H1 (cell line): ENCODE measurements at regions not wholly inside any gene's neighbourhood (a gene's known extent, or its start where the extent isn't known, plus 50 kb on each side); places are given as distances from the start of the nearest gene placed in this dataset.

Experiments
- KDM4A ChIP-seq: IDR thresholded peaks from one replicate; pipeline ENCODE4 v1.7.1; 2012; ENCODE audit warnings: low read depth, mild to moderate bottlenecking, moderate library complexity, low read length, inconsistent platforms; ENCODE audit not compliant: severe bottlenecking
- RBBP5 ChIP-seq: IDR thresholded peaks from 2 replicates; pipeline ENCODE4 v1.7.1; 2012; ENCODE audit warnings: low read depth, mild to moderate bottlenecking, inconsistent platforms, low read length, moderate library complexity, borderline replicate concordance
- SP2 ChIP-seq: IDR thresholded peaks from 2 replicates; pipeline ENCODE4 v1.6.1; 2012; ENCODE audit warnings: mild to moderate bottlenecking, low read length, inconsistent platforms
- USF2 ChIP-seq: IDR thresholded peaks from 2 replicates; pipeline ENCODE4 v1.6.1; 2011; ENCODE audit warnings: low read length, improper control_type of control experiment

- TF ChIP-seq RBBP5, result no peak
- TF ChIP-seq SP2, result no peak
- no peak for TF ChIP-seq USF2
- TF ChIP-seq KDM4A, result no peak
Observed at GRCh38 chr16:11408216-11408615, 63.0 kb downstream of the RMI2 start (continued).
